HG02763 (cell line): ENCODE measurements at regions not wholly inside any gene's neighbourhood (a gene's known extent, or its start where the extent isn't known, plus 50 kb on each side); places are given as distances from the start of the nearest gene placed in this dataset.

Experiments
- ATAC-seq: cut with Tn5 transposase; IDR thresholded peaks from one replicate; pipeline ENCODE4 v1.9.1; 2021; ENCODE audit warnings: mild to moderate bottlenecking, moderate library complexity; ENCODE audit not compliant: unreplicated experiment

DNA sequence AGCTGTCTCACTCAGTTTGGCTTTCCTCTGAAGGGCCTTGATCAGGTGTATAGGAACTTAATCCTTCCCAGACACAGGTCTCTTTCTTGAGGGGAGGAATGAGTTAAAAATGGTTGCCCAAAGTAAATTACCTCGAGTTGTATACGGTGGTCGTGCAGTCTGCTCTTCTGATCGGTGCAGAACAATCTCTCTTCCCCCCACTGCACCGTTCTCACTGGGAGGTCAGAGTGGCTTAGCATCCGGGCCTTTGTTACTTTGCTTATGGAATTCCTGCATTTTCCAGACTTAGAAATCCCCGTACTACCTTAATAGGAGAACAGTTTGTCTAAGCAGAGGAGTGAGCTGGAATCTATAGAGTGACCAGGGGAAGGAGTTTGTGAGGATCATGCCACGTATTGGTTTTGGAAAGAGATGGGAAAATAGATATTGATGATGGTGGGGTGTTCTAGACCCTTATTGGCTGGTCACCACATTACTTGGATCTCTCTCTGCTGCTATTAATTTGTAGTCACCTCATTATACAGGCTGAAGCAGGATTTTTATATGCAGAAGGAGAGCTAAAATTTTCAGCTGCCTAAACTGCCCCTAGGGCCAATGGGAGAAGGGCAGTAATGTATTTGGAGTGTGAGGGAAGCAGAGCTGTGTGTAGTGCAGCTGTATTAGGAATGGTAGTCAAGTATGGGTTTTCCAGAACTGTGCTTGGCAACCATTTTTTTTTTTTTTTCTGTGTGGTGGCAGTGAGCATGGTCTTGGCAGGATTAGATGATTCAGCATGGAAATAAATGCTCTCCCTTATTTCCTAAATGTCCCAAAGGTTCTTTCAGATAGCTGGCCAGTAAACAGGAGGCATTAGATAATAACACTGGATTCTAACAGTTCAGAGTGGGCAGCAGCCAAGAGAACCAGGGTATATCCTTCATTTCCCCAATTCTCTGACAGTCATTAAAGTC lies 81.5 kb downstream of the NDUFS5 start:
- ATAC-seq, result no peak

DNA sequence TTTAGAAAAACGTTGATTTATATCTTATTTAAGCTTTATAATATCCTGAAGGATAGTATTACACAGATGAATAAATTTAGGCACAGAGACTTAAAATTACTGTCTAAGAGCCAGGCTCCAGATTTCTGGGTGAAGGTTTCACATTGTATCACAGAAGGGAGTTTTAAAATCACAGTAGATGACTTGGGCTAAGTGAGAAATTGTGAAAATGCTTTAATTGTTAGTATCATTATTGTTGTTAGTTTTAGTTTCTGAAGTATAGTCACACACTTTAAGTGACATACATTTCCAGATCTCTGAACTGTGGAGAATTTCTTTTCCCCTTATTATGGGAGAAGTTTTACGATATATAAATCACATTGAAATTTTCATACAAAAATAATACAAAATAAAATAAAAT lies 83.5 kb downstream of the NDUFS5 start:
- no peak for ATAC-seq

DNA sequence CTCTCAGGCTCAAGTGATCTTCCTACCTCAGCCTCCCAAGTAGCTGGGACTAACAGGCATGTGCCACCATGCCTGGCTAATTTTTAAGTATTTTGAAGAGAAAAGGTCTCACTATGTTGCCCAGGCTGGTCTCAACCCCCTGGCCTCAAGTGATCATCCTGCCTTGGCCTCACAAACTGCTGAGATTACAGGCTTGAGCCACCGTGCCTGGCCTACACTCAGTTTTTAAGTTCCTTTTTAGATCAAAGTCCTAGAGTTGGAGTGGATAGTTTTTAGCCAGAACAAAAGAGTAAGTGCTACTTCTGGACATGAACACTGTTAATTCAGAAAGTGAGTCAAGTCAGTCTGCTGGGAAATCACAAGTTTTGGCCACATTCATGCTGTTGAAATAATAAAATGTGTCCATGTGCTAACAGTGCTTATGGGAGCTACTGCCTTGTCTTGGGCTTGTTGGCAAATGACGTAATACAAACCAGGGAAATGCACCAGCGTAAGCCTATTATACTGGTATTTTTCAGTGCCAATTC lies 84.2 kb downstream of the NDUFS5 start:
- ATAC-seq, result no peak

DNA sequence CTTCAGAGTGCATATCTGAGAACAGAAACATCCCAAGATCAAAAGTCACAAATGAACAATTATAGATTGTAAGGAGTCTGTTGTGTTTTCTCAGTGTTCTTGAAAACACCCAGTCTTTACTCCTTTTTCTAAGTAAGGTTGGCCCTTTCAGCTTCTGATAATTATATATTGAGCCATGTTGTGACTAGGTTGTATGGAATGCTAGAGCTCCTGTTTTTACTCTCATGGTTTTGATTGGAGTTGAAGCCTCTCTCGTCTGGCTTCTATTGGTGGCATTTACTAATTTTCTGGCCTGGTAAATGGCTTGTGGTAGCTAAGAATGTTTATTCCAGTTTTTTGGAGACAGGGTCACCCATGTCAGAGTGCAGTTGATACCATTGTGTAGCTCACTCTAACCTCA lies 84.7 kb downstream of the NDUFS5 start:
- no peak for ATAC-seq

DNA sequence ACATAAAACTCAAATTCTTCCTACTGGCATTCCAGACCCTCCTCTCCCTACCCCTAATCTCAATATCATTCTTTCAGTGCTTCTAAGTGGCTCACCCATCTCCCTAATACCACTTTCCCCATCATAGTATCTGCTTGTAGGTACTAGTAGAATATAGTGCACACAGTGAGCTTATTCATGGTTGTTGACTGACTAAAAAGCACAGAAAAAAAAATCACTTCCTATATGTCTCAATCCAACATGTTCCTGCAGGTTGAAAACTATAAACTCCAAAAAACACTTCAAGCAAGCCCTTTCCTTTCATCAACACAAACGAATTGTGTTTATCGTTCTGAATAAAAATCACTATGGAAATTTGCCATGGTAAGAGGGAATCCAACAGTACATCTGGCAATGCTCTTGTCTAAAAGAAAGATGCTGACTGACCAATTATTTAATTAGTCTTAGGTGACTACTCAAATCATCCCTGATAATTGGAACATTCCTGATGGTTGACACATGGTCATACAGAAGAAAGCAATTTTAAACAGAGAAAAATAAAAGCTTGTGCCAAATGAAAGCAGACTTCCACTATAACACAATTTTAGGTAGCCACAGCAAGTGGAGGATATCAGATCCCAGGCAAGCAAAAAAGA lies 87.1 kb downstream of the NDUFS5 start:
- no peak for ATAC-seq

DNA sequence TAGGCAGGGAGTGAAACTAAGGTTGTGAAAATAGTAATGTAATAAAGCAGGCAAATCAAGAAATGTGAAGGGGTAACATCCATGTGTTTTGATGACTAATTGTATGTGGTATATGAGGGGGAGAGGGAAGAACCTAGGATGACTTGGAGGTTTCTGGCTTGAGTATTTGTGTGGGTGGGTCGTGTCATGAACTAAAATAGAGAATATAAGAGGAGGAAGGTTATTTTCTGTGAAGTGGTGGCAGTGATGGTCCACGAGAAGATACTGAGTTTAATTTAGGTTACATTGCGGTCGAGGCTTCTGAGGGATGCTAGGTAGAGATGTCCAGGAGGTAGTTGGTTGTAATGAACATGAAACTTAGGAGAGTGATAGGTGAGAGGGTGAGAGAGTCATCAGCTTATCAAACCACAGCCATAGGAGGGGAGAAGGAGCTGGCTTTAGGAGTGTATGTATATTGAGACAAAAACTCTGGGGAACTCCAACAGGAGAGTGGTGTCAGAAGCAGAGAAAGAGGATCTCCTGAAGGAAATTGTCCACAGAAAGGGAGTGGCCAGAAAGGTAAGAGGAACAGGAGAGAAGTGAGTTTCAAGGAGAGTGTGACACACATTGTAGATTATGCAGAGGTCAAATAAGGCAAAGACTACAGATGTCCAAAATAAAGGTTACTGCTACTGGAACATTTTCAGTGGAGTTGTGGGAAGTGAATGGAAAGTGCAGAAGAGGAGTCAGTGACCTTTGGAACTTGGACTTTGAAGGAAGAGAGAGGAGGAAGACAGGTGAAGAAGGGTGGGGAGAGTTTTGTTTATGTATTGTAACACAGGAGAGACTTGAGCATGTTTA lies 89.0 kb upstream of the MACF1 start:
- no peak for ATAC-seq

DNA sequence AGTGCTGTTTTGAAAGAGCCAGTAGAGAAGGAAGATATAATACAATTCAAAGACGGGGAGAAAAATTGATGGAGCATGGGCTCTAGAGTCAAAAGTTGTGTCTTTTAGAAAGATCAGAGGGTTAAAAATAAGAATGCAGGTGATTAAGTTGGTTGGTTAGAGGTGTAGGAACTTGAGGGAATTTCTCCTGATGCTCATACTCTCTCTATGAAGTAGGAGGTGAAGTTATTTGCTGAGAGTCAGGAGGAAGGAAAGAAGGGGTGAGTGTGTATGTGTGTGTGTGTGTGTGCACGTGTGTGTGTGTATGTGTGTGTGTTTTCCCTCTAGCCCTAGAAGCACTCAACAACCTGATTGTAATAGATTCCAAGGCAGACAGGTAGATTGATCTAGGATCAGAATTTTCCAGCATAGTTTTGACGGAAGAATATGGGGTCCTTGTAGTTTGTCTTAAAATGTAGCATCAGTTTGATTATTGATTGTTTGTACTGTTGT lies 88.3 kb upstream of the MACF1 start:
- ATAC-seq, result no peak

DNA sequence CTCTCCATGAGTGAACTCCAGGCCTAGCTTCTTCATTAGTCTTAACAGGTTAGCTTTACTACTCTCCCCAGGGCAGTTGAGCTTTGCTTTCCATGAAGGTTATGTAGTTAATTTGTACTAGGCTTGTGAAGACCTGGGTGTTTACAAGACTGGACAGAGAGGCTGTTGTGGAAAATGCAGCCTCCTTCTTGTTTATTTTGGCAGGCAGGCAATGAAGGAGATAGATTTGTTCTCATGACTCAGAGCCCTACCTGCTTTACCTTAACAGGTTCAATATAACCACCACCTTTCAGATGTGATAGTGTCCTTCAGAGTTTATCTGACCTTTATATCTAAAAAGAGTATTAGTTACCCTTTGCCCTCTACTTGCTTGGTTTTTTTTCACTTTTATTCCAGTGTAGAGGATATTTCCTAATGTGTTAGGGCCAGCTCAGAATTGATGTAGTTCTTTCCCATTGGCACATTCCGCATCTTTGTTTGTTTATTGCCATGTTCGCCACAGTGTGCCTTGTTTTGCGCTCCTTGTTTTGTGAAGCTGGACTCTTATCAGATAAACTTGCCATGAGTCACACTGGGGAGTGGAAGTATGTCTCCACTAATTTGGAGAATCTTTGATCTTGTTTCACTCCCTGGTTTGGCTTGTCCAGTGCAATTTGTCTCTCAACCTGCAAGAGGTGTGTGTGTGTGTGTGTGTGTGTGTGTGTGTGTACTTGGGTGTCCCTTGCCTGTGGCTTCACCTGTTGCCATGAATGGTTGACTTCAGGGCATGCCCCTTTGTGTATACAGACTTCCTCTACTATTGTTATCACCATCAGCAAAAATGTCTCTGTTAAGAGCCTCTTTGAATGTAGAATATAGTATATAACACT lies 87.4 kb upstream of the MACF1 start:
- no peak for ATAC-seq

DNA sequence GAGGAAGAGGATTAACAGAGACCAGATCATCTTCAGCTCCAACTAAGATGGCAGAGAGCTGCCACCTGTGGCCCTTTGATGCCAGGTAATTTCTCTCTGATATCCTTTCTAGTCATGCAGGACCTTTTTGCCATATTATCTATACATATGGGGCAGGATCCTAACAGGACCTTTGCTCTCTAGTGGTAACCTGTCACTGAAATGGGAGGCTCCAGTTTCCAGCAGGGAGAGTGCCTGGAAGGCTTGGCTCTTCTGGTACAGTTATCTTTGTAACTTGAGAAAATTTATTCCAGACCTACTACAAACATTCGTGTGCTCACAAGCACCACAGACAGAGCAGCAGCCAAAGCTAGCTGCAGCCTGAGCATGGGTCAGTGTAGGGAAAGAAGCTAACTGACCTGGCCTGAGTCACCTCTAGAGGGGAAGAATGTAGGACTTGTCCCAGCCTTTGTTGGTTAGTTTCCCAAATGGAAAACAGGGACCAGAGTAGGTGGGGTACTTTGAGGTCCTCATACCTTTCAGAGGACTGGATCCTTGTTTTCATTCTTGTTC lies 86.5 kb upstream of the MACF1 start:
- ATAC-seq, result no peak

DNA sequence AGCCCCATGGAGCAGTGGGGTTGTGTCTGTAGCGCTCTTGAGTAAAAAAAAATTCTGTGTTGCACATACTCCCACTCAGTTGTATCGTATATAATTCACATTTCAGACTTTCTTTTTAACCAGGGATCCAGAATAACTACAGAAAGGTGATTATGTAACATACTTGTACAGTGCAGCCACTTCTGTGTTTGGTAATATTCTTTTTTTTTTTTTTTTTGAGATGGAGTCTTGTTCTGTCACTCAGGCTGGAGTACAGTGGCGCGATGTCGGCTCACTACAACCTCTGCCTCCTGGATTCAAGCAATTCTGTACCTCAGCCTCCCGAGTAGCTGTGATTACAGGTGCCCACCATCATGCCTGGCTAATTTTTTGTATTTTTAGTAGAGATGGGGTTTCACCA lies 82.4 kb upstream of the MACF1 start:
- ATAC-seq, result no peak

DNA sequence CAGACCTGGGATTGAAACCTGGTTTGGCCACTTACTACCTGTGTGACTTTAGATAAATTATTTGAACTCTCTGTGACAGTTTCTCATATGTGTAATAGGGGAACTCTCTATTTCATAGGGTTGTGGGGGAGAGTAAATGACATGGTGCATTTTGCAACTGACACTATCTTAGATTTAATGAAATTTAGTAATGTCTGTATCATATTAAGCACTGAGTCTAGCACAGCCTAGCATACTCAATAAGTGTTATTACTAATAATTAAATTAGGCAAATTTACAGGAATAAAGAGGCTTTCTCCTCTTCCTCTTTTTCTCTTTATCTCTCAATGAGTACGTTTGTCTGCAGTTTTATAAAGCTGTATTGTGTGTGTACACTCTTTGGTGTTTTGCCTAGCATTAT lies 80.2 kb upstream of the MACF1 start:
- no peak for ATAC-seq

DNA sequence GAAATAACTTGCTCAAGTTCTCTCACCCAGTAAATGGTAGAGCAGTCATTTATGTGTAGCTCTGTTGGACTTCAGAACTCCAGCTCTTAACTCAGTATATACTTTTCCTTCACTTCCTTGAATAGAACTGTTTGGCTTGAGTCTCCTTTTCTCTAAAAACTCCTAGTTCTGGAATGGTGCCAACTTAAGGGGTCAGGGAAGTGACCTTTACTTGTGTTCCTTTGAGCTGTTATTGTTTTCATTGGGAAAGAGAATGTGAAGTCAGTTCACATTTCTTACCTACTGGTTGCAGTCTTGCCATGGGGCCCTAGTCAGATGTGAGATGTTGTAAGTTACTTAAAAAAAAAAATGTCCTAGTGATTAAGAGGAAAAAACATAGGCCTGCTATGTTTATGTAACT lies 77.0 kb upstream of the MACF1 start:
- ATAC-seq, result no peak

DNA sequence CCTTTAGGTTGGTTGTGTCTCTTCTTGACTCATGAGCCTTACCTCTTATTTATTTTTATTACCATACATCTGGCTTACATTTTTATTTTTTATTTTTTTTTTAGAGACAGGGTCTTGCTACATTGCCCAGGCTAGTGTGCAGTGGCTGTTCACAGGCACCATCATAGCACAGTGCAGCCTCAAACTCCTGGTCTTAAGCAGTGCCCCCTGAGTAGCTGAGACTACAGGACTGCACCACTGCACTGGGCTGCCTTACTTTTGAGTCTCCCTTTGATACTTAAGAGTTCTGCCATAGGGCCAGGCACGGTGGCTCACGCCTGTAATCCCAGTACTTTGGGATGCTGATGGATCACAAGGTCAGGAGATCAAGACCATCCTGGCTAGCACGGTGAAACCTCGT lies 76.4 kb upstream of the MACF1 start:
- ATAC-seq, result no peak

DNA sequence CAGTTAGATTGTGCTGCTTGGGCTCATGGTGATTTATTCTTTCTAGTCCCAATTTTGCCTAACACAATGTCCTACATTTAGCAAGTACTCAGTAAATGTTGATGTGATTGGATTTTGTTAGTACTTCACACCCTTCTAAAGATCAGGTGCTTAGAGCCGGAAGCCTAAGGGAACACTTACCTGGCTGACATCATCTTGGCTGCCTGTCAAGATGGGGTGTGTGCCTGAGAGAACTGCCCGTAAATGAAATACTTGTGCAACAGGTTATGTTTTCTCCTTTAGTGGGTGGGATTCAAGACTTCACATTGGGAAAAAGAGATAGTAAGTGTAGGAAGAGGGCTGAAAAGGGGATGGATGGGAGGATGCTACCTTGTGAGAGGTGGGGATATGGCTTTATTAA lies 75.5 kb upstream of the MACF1 start:
- ATAC-seq, result no peak

DNA sequence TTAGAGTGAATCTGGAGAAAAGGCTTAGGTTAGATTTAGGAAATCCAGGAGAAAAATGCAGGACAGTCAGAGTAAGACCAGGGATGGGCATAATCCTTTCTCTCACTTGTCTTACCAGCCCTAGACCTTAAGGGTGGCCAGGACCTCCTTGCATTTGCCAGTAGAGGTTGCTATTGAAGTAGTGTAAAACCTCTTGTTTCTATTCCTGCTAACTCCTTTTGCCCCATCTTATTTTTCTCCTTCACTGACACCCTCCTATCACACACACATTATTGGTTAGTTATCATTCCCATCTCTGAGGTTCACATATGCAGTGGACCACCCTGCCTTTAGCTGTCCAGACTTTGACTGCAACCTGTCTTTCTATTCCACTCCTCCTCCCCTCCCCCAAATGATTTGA lies 75.0 kb upstream of the MACF1 start:
- no peak for ATAC-seq

DNA sequence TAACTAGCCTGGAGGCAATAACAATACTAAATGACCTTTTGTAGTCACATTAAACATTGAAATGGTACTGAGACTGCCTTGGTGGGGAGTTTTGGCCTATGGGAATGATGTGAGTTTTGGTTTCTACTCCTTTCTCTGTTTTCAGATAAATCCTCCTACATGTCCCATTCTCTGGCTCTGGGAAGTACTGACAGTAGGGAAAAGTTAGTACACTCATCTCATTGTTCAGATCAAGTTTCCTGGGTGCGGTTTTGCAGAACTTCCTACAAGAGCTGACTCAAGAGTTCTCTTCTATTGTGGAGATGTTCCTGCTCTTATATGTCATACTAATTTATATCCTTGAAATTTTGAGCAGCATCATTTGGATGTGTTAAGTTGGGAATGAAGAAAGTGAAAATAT lies 74.2 kb upstream of the MACF1 start:
- no peak for ATAC-seq

DNA sequence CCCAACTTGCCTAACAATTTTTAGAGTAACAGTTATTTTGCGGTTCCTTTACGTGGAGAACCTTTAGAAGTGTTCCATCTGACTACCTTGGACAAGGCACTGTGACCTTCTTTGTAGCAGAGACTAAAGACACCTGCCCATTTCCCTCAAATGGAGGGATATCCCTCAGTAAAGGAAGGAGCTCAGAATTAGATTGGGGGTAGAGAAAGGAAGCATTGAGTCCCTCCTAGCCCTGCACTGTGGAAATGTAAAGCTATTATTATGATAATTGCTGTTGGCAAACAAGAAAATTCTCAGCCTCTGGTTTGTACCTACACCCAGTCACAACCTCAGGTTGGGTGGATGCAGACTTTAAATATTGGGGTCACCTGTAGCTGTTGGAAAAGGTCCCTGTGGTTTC lies 72.6 kb upstream of the MACF1 start:
- no peak for ATAC-seq

DNA sequence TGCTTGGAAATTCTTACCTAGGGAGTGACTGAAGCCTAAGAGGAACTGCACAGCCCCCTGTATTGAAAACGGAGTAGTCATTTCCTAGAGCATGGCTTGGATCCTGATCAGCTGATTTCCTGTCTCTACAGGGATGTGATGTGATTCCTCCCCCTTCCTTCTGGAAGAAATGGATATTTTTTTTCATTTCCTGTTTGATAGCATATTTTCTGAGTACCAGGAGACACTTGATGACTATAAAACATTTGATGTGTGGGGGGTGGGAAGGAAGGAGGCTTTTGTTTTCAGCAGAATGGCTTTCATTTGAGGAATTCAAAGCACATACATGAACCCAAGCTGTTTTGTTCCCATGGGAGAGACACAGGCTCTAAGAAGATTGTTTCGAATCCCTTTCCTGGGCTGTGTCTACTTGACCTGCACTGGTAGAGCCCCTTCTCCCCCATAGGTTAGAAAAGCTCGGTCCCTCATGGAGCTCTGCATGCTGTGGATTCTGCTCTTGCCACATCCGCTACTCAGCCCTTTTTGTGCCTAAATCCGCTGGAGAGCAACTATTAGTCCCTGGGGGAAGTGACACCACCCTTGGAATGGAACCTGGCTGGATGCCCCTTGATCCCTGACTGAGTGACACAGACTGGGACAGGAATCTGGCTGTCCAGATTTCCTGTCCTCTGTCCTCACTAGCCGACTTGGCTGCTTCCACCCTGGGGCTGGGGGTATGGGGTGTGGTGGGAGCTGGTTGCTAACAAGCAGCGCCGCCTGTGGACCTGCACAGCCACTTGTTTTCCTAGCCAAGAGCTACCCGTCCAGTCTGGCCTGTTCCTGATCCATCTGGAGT lies 71.8 kb upstream of the MACF1 start:
- ATAC-seq, result no peak

DNA sequence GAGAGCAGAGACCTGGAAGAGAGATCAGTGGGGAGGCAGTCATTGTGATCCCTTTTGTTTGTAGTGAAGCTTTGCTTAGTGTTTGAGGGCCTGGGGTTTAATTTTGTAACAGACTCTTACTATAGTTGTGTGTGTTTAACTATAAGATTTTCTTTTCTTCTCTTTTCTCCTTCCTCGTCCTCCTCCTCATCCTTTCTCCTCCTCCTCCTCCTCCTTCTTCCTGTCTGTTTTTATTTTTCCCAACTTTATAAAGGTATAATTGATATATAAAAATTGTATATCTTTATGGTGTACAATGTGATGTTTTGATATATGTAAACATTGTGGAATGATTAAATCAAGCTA lies 71.2 kb upstream of the MACF1 start:
- no peak for ATAC-seq
